ENCODE measurements at regions not wholly inside any gene's neighbourhood (a gene's known extent, or its start where the extent isn't known, plus 50 kb on each side); places are given as distances from the start of the nearest gene placed in this dataset.
"Not testable (repeated sequence)": the region's sequence is repeated elsewhere in the genome, so short reads cannot be mapped to it uniquely, and the experiment has no call there.

- Histone ChIP-seq H3K4me1 (no peaks in the 10 kb centered on the region), H3K4me3 (no peak overlapping the region), H3K27me3 (no peaks in the 10 kb centered on the region), H3K9me3 (no peaks in the 10 kb centered on the region), H3K36me3 (no peaks in the 10 kb centered on the region), H3K27ac (no peak overlapping the region)
- ATAC-seq, result no peak
- DNase-seq, result no peak
- TF ChIP-seq CTCF (IDR thresholded peaks at IDR 0.05 in 4 of 5, conservative IDR thresholded peaks at IDR 0.05 in 1 of 5) (no peak), POLR2A (IDR thresholded peaks at IDR 0.05) (no peak)
- intact Hi-C loops (cut with DNase I; ENCODE audit: low total_unique reads) (no loop called here), in situ Hi-C loops (cut with MboI; ENCODE audit: low sequenced_read_pairs in 4 of 4) (no loop called here)
Measured at GRCh38 chr5:24265306-24265705, 379.5 kb downstream of the CDH10 start.

GRCh38 chr5:24268482-24269056 is 376.2 kb downstream of the CDH10 start:
- Histone ChIP-seq H3K27ac (no peak overlapping the region), H3K27me3 (no peaks in the 10 kb centered on the region), H3K9me3 (no peaks in the 10 kb centered on the region), H3K4me1 (no peaks in the 10 kb centered on the region), H3K4me3 (no peak overlapping the region), H3K36me3 (no peaks in the 10 kb centered on the region)
- TF ChIP-seq POLR2A (IDR thresholded peaks at IDR 0.05) (no peak), CTCF (IDR thresholded peaks at IDR 0.05 in 4 of 5, conservative IDR thresholded peaks at IDR 0.05 in 1 of 5) (no peak)
- in situ Hi-C loops (cut with MboI; ENCODE audit: low sequenced_read_pairs in 4 of 4), result no loop called here
- intact Hi-C loops (cut with DNase I; ENCODE audit: low total_unique reads), result no loop called here
- ATAC-seq (no peak), DNase-seq (no peak)

GRCh38 chr5:24271702-24272118 is 373.1 kb downstream of the CDH10 start:
- H3K4me3 ChIP-seq, result not testable (repeated sequence)

GRCh38 chr5:24272741-24273140 is 372.0 kb downstream of the CDH10 start:
- no peak overlapping the region for H3K27ac ChIP-seq
- ATAC-seq (no peak), DNase-seq (no peak)
- no peaks in the 10 kb centered on the region for H3K4me1 ChIP-seq
- no peak for TF ChIP-seq CTCF (IDR thresholded peaks at IDR 0.05 in 4 of 5, conservative IDR thresholded peaks at IDR 0.05 in 1 of 5)
- no peak for TF ChIP-seq POLR2A (IDR thresholded peaks at IDR 0.05)
- H3K9me3 ChIP-seq, result no peaks in the 10 kb centered on the region
- in situ Hi-C loops (cut with MboI; ENCODE audit: low sequenced_read_pairs in 4 of 4), result no loop called here
- no peak overlapping the region for H3K4me3 ChIP-seq
- H3K36me3 ChIP-seq, result no peaks in the 10 kb centered on the region
- no peaks in the 10 kb centered on the region for H3K27me3 ChIP-seq
- intact Hi-C loops (cut with DNase I; ENCODE audit: low total_unique reads), result no loop called here

More at GRCh38 chr5:24271702-24272118, 373.1 kb downstream of the CDH10 start:
- H3K4me1 ChIP-seq; in situ Hi-C loops (cut with MboI; ENCODE audit: low sequenced_read_pairs in 4 of 4); H3K27ac ChIP-seq; H3K36me3 ChIP-seq; DNase-seq; H3K9me3 ChIP-seq; H3K27me3 ChIP-seq; ATAC-seq; intact Hi-C loops (cut with DNase I; ENCODE audit: low total_unique reads): not testable (repeated sequence)

- no peak for ATAC-seq
- intact Hi-C loops (cut with DNase I; ENCODE audit: low total_unique reads) (no loop called here), in situ Hi-C loops (cut with MboI; ENCODE audit: low sequenced_read_pairs in 4 of 4) (no loop called here)
- Histone ChIP-seq H3K27ac (no peak overlapping the region), H3K27me3 (no peaks in the 10 kb centered on the region), H3K36me3 (no peaks in the 10 kb centered on the region), H3K4me3 (no peak overlapping the region), H3K4me1 (no peaks in the 10 kb centered on the region), H3K9me3 (no peaks in the 10 kb centered on the region)
- no peak for TF ChIP-seq POLR2A (IDR thresholded peaks at IDR 0.05)
- TF ChIP-seq CTCF (IDR thresholded peaks at IDR 0.05 in 4 of 5, conservative IDR thresholded peaks at IDR 0.05 in 1 of 5), result no peak
- DNase-seq, result no peak
Measured at GRCh38 chr5:24280215-24280614, 364.6 kb downstream of the CDH10 start.
